ENCODE measurements at regions not wholly inside any gene's neighbourhood (a gene's known extent, or its start where the extent isn't known, plus 50 kb on each side); places are given as distances from the start of the nearest gene placed in this dataset.

DNA sequence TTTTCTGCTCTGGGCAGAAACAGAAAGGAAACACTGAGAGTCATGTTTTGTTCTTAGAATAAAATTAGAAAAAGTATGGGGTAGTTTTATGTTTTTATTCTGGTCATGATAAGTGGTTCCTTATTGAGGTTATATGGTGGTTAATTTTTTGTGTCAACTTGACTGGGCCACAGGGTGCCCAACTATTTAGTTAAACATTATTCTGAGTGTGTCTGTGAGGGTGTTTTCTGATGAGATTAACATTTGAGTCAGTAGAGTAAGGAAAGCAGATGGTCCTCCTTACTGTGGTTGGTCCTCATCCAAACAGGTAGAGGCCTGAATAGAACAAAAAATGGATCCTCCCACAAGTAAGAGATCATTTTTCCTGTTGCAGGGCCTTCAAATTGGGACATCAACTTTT, 98.9 kb downstream of the C3orf38 start:
- TF ChIP-seq, protein P1, sequence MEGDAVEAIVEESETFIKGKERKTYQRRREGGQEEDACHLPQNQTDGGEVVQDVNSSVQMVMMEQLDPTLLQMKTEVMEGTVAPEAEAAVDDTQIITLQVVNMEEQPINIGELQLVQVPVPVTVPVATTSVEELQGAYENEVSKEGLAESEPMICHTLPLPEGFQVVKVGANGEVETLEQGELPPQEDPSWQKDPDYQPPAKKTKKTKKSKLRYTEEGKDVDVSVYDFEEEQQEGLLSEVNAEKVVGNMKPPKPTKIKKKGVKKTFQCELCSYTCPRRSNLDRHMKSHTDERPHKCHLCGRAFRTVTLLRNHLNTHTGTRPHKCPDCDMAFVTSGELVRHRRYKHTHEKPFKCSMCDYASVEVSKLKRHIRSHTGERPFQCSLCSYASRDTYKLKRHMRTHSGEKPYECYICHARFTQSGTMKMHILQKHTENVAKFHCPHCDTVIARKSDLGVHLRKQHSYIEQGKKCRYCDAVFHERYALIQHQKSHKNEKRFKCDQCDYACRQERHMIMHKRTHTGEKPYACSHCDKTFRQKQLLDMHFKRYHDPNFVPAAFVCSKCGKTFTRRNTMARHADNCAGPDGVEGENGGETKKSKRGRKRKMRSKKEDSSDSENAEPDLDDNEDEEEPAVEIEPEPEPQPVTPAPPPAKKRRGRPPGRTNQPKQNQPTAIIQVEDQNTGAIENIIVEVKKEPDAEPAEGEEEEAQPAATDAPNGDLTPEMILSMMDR (conservative IDR thresholded peaks at IDR 0.05; ENCODE audit: low read length): no peak
- H3K4me3 ChIP-seq (ENCODE audit: low read length): no peak overlapping the region
- no peak for DNase-seq (ENCODE audit: low read depth)

DNA sequence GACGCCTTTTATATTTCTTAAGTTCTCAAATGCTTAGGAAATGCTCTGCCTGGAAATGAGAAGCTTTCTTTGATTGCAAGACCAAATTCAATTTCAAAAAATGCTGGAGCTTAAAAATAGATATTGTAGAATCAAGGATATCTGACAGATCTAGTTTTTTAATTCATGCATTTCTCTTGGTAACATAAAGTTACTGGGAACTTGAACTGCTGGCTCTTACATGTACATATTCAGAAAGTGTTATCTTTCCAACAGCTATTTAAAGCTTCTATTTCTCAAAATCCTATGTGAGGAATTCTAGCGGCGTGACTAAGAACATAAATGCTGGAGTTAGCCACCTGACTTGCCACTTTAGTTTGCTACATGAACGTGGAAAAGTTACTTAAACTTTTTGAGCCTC, 109.3 kb downstream of the C3orf38 start:
- H3K4me3 ChIP-seq (ENCODE audit: low read length): no peak overlapping the region
- DNase-seq (ENCODE audit: low read depth): no peak
- TF ChIP-seq, protein P1 (conservative IDR thresholded peaks at IDR 0.05; ENCODE audit: low read length): no peak

DNA sequence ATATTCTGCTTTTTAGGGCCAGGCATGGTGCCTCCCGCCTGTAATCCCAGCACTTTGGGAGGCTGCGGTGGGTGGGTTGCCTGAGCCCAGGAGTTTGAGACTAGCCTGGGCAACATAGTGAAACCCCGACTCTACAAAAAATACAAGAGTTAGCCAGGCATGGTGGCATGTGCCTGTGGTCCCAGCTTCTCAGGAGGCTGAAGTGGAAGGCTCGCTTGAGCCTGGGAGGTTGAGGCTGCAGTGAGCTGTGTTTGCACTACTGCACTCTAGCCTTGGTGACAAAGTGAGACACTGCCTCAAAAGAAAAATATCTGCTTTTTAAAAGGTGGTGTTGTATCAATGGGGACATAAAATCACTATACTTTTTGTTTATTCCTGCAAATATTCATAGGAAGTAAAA, 112.8 kb downstream of the C3orf38 start:
- no peak for DNase-seq (ENCODE audit: low read depth)
- TF ChIP-seq, protein P1 (conservative IDR thresholded peaks at IDR 0.05; ENCODE audit: low read length): no peak
- no peak overlapping the region for H3K4me3 ChIP-seq (ENCODE audit: low read length)

- H3K4me3 ChIP-seq (ENCODE audit: low read length): no peak overlapping the region
- DNase-seq (ENCODE audit: low read depth): no peak
- TF ChIP-seq, protein P1 (conservative IDR thresholded peaks at IDR 0.05; ENCODE audit: low read length): no peak
Observed at GRCh38 chr3:88263417-88264100, 113.8 kb downstream of the C3orf38 start.

GRCh38 chr3:88267441-88267840, 117.7 kb downstream of the C3orf38 start:
- TF ChIP-seq, protein P1 (conservative IDR thresholded peaks at IDR 0.05; ENCODE audit: low read length): no peak
- DNase-seq (ENCODE audit: low read depth): no peak
- no peak overlapping the region for H3K4me3 ChIP-seq (ENCODE audit: low read length)

DNA sequence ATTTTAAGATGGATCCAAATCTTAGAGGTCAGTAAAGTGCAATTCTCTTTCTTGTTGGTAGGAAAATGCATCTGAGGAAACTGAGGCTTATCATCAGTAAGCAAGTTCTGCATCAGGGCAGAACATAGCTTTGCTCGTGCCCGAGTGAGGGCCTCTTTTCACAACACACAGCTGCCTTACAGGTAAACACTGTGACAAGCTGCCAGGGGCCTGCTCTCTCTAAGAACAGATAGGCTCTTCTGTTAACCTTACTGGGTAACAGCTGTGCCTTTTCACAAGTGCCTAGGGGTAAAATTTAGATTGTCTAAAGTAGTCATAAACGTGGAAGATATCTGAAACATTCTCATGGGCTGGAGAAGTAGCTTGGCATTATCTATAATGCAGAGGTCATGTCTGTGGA, 118.1 kb downstream of the C3orf38 start:
- H3K4me3 ChIP-seq (ENCODE audit: low read length): no peak overlapping the region
- DNase-seq (ENCODE audit: low read depth): no peak
- TF ChIP-seq, protein P1 (conservative IDR thresholded peaks at IDR 0.05; ENCODE audit: low read length): no peak

GRCh38 chr3:88280326-88280725, 130.6 kb downstream of the C3orf38 start:
- TF ChIP-seq, protein P1 (conservative IDR thresholded peaks at IDR 0.05; ENCODE audit: low read length): no peak
- no peak overlapping the region for H3K4me3 ChIP-seq (ENCODE audit: low read length)
- no peak for DNase-seq (ENCODE audit: low read depth)

Data from AG10803 (cell line).